ENCODE measurements at regions not wholly inside any gene's neighbourhood (a gene's known extent, or its start where the extent isn't known, plus 50 kb on each side); places are given as distances from the start of the nearest gene placed in this dataset.

- TF ChIP-seq ZBTB11 (CRISPR knock-in tag; IDR thresholded peaks at IDR 0.05) (0 out of 6 replicates have a peak, but pooled peaks of 1 of the 3 experiments have one; percentile 24), ZBTB2 (IDR thresholded peaks at IDR 0.05) (peak; percentile 16; the same call in 1 of the 2 replicates), NFIC (IDR thresholded peaks at IDR 0.05) (peak; percentile 88), RNF2 (IDR thresholded peaks at IDR 0.05) (0 out of 2 replicates have a peak, but pooled peaks have one; percentile 26), KLF16 (IDR thresholded peaks at IDR 0.05) (0 out of 2 replicates have a peak, but pooled peaks have one; percentile 21), SMARCA4 (IDR thresholded peaks at IDR 0.05) (peak; percentile 90), SMARCC2 (IDR thresholded peaks at IDR 0.05; ENCODE audit: low read depth) (peak; percentile 44; the same call in 1 of the 2 replicates), EP300 (IDR thresholded peaks at IDR 0.05; ENCODE audit: low read length) (peak; percentile 87; the same call in 1 of the 2 replicates), HMBOX1 (IDR thresholded peaks at IDR 0.05) (peak; percentile 71), KLF6 (CRISPR knock-in tag; IDR thresholded peaks at IDR 0.05; ENCODE audit: borderline replicate concordance) (no peak), ARID3A (IDR thresholded peaks at IDR 0.05; ENCODE audit: borderline replicate concordance, low read depth, low read length) (0 out of 2 replicates have a peak, but pooled peaks have one; percentile 40), LEF1 (IDR thresholded peaks at IDR 0.05) (peak; percentile 25; the same call in 1 of the 2 replicates), DACH1 (IDR thresholded peaks at IDR 0.05; ENCODE audit: partially characterized antibody) (peak; percentile 41), JUND (IDR thresholded peaks at IDR 0.05; ENCODE audit: borderline replicate concordance, low read depth, low read length) (peak; percentile 38; the same call in 1 of the 2 replicates), JUND (tag; IDR thresholded peaks at IDR 0.05; ENCODE audit: borderline replicate concordance, low read depth, low read length) (no peak; the same call in 2 of the 3 replicates), SNIP1 (IDR thresholded peaks at IDR 0.05; ENCODE audit: low read depth) (no peak), NCOR1 (IDR thresholded peaks at IDR 0.05) (peak; percentile 74), TRIM24 (IDR thresholded peaks at IDR 0.05) (peak in 1 of 2 experiments; percentile 34; a peak in 2 of 4 replicates), EP400 (IDR thresholded peaks at IDR 0.05) (0 out of 2 replicates have a peak, but pooled peaks have one; percentile 38), CBFA2T3 (IDR thresholded peaks at IDR 0.05) (peak; percentile 87), MTA2 (IDR thresholded peaks at IDR 0.05; ENCODE audit: low read depth) (peak; percentile 49; the same call in 1 of the 2 replicates), CCNT2 (IDR thresholded peaks at IDR 0.05; ENCODE audit: borderline replicate concordance, extremely low read depth, insufficient read length, low read depth, low read length) (peak; percentile 66), STAT5A (IDR thresholded peaks at IDR 0.05; ENCODE audit: borderline replicate concordance, low read length) (peak; percentile 81)
Observed at GRCh38 chr4:174157106-174157607, 126.3 kb downstream of the FBXO8 start (continued).

Measured in K562 (cell line).